OCI-LY1 (cell line): ENCODE measurements at regions not wholly inside any gene's neighbourhood (a gene's known extent, or its start where the extent isn't known, plus 50 kb on each side); places are given as distances from the start of the nearest gene placed in this dataset.

Source experiments
- CTCF ChIP-seq: fragments of 200-600 bp; sonication (generic), shearing (Covaris generic); IDR thresholded peaks from 2 replicates; pipeline ENCODE4 v1.5.1; 2017; ENCODE audit warnings: mild to moderate bottlenecking, antibody characterized with exemption, low read length, moderate library complexity, mixed read lengths
- EZH2 ChIP-seq: fragments of 200-600 bp; sonication (generic), shearing (Covaris generic); IDR thresholded peaks from 2 replicates; pipeline ENCODE4 v1.8.0; 2017; ENCODE audit warnings: borderline replicate concordance, mixed run types, mild to moderate bottlenecking, antibody characterized with exemption, low read length, moderate library complexity, mixed read lengths

GRCh38 chr3:64900156-64900555, 212.4 kb upstream of the ADAMTS9 start:
- TF ChIP-seq CTCF (no peak), EZH2 (no peak)
